CD4-positive, alpha-beta T cell treated with Interleukin-4 for 1 hour (primary cell): ENCODE measurements at regions not wholly inside any gene's neighbourhood (a gene's known extent, or its start where the extent isn't known, plus 50 kb on each side); places are given as distances from the start of the nearest gene placed in this dataset.
"Not testable (repeated sequence)": the region's sequence is repeated elsewhere in the genome, so short reads cannot be mapped to it uniquely, and the experiment has no call there.

Source experiments
- DNase-seq, 2 donors: peaks; one replicate each; pipeline ENCODE4 v3.0.0-alpha.2; 2020 to 2022

GRCh38 chr11:90593099-90593498, 370.2 kb upstream of the CHORDC1 start:
- DNase-seq: no peak

DNA sequence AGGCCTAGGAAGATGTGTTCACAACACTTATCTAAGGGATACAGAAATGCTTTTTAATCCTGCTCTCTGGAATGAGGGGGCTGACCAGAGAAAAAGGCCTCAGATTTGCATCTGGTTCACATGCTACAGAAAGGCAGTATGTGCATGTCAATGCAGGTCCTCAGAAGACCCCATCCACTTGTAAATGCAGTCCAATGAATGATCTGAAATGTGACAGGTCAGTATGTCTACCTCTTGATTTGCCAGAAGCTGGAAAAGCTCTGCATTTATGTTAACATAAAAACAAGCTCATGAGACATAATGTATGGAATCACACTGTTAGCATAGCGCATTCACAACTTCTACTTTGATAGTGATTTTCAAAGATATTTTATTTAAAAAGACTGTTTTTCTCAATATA, 367.4 kb upstream of the CHORDC1 start:
- no peak for DNase-seq

DNA sequence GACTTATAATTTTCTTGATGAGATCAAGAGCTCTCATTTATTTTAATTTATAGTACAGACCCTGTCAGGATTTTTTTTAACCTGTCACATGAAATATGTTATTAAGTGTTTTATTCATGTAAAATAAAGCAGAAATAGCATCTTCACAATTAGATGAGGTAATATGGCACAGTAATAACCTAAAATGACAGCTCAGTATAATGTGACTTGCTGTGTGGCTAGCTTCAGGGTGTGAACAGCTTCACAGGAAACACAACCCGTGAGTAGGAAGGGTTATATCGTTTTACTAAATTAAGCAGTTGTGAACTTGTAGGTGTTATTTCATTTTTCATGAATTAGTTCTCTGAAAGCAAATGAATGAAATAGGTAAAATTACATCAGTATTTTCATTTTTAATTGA, 366.9 kb upstream of the CHORDC1 start:
- DNase-seq: no peak

DNA sequence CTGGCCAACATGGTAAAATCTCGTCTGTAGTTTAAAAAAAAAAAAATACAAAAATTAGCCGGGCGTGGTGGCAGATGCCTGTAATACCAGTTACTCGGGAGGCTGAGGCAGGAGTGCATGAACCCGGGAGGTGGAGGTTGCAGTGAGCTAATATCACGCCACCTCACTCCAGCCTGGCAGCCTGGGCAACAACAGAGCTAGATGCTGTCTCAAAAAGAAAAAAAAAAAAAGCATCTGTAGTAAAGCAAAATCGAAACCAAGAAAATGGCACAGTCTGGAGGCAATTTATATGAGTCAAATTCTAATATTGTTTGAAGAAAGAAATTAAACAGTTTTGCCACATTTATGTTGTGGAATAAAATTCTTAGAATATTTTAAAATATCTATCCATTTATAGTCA, 365.0 kb upstream of the CHORDC1 start:
- no peak for DNase-seq

DNA sequence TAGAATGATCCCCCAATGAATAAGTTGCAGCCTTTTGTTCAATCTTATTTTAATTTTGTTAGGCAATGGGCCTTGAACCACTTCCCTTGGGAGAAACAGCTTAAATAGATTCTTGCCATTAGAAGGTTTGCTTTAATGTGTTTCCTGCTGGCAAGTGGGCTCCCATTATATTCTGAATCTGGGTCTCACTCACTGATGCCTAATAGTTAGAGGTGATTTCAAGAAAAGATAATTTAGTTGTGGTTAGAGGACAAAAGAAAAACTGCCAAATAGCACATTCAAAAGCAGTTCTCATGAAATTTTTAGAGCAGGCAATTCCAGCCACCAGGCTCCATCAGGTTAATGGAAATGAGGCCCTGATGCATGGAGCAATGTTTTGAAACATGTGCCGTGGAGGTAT, 362.6 kb upstream of the CHORDC1 start:
- DNase-seq: no peak

GRCh38 chr11:90582999-90583398, 360.1 kb upstream of the CHORDC1 start:
- DNase-seq: not testable (repeated sequence)

DNA sequence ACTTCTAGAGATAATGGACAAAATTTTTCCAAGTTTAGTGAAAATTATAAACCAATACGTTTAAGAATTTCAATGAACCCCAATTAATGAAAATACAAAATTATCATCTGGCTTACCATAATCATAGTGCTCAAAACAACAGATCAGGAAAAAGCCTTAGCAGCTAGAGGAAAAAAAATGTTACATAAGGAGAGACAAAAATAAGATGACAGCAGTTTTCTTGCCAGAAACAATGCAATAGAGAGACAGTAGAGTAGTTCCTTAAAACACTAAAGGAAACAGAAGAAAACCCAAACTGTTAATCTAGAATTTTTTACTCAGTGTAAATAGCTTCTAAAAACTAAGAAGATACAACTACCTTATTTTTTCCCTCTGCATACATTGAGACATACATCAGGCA, 341.7 kb upstream of the CHORDC1 start:
- DNase-seq: no peak

DNA sequence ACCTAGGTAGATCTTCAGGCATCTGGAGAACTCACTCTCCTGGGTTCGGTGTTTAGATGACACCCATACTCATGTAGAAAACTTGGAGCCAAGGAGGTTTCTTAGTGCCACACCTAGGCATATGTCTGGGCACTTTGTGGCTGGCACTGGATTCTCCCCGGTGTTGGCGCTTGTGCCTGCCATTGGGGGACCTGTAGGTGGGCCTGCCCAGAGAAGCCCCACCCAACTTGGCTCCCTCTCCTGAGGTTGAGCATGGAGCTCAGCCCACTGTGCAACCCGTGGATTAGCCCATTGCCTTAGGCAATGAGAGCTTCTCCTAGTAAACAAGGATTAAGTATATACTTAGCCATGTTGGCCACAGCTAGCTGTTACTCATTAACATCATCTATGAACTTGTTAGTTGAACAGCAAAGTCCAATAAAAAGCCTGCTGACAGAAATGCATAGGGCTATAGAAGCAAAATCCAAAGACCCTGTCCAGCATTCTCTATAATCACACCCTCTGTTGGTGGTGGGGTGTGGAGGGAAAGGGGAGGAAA, 335.5 kb upstream of the CHORDC1 start:
- DNase-seq: no peak

DNA sequence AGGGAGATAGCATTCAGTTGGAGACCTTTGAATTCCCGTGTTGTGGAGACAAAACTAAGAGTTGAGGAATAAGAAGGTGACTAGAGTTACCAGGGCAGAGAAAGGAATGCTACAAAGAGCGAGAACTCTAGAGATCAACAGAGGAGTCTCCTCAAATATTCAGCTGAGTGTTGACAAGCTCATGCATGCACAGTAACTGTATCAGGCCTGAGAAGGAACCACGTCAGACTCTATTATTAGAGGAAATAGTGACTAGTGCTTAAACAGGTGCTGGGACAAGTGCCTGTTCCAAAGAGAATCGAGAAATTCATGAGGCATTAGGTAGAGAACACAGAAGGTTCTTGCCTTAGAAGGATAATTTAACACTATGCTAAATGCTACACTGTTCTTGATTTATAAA, 333.8 kb upstream of the CHORDC1 start:
- no peak for DNase-seq

DNA sequence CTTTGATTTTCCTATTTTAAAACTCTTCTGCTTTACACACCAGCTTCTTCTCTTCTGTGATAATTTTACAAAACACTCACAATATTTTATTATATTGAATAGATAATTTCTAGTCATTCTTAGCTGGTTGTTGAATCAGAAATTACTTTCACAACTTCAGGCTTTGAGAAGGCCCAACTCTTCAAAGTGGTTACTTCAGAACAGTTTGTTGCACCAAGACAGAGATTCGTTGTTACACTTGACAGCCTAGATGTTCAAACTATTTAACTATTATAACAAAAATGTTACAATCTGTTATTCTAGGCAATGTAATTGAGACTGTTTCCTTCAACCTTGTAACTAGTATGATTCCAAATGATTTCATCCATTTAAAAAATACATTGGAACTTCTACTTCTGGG, 333.2 kb upstream of the CHORDC1 start:
- no peak for DNase-seq

GRCh38 chr11:90555477-90555876, 332.6 kb upstream of the CHORDC1 start:
- no peak for DNase-seq

DNA sequence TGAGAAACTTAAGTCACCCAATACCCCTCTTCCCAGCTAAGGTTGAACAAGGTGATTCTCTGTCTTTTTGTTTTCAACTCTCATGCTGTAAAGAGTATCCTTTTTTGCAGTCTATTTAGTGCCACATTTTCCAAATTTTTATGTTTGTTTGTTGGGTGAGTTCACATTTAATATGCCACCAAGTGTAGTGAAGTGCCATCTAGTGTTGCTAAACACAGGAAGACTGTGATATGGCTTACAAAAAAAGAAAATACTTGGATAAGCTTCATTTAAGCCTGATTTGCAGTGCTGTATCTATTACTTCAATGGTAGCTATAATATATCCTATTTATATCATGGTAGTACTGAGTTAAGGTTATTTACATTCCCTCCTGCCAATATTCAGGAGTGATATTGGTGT, 319.2 kb upstream of the CHORDC1 start:
- DNase-seq: no peak

GRCh38 chr11:90536301-90536700, 313.5 kb upstream of the CHORDC1 start:
- DNase-seq: no peak

DNA sequence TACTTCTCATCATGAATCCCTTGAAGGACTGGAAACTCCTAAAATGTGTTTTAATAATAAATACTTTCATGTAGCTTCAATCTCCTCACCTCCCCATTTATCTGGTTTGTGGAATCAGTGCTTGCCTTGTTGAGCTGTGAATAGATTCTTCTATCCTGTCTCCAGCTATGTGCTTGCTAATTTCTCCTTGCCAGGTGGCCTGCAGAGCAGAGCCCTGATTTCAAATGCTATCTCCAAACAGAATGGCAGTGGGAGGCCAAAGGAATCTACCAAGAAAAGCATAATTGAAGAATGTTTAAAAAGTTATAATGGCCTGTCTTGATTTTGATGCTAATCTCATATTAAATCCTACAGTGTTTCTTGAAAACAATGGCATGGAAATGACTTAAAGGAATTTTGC, 309.3 kb upstream of the CHORDC1 start:
- no peak for DNase-seq

GRCh38 chr11:90531001-90531400, 308.2 kb upstream of the CHORDC1 start:
- DNase-seq: no peak

DNA sequence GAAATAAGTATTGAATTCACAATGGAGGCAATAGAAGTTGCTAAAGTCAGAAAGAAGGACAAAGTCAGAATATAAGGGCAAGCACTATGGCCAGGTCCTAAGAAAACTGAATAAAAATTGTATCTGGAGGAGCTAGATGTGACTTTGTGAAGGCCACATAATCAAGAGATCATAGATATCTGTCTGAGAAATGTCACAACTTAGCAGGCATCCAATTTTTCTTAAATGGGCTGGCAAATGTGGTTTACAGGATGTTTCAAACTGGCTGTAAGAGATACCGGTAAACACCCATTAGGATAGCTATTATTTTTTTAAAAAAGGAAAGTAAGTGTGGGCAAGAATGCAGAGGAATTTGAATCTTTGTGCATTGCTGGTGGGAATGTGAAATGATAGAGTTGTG, 303.1 kb upstream of the CHORDC1 start:
- no peak for DNase-seq

DNA sequence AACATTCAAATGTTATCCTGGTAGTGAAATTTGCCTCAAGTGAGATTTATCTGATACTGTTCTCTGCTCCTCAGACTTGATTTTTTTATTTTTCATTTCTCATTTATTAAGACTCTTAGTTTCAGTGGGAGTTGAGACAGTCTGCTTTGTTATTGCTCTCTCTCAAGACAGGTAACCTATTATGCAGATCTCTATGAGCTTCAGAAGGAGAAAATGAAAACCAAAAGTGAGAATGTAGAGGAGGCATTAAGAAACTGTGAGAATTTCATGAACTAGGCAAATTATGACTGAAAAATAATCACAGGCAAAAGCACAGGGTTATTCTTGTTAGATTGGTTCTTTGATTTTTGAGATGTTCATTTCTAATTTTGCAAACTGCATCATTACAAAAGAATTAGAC, 290.0 kb upstream of the CHORDC1 start:
- no peak for DNase-seq

DNA sequence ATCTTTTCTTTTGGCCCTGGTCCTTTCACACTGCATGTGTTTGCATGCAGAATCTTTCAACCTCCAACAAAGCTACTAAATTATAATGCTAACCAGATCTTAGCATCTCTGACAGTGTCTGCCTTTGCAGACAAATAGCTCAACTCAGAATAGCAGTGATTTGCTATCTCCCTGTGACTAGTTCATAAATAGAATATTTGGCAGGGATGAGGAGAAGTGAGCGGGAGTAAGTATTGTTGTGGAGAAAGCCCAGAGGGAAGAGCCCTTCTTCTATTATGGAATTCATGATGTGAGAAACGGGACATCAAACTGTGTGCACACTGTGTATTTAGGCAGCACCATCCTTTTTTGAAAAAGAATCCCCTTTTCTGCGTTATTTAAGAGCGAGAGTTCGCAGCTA, 288.0 kb upstream of the CHORDC1 start:
- DNase-seq: no peak

DNA sequence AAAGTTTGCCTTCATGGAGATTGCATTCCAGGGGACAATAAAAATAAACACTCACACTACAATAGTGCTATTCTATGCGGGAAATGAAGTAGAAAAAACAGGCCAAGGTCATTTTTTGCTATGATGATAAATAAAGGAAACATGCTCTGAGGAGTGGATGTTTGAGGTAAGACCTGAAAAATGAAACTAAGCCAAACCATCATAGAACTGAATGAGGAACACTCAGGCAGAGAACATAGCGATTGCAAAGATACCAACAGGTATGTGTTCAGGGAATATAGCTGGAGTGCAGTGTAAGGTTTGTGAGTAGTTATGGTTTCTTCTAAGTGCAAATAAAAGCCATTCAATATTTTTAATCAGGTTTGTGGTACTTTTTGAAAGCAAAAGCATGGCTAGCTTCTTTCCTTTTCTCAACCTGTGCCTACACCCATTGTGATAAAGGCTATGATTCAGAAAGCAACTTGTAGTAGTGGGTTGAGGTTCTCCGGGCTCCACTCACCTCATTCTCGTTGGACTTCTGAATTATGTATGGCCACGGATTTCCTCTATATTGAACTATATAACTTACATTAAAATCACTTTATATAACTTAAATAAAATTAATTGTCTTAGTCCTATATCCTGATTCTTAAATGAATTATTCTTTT, 278.2 kb upstream of the CHORDC1 start:
- no peak for DNase-seq

DNA sequence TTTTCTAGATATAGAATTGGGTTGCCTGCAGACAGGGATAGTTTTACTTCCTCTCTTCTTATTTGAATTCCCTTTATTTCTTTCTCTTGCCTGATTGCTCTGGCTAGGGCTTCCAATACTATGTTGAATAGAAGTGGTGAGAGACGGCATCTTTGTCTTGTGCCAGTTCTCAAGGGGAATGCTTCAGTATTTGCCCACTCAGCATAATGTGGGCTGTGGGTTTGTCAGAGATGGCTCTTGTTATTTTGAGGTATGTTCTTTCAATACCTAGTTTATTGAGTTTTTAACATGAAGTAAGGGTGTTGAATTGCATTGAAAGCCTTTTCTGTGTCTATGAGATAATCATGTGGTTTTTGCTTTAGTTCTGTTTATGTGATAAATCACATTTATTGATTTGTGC, 273.9 kb upstream of the CHORDC1 start:
- DNase-seq: no peak

DNA sequence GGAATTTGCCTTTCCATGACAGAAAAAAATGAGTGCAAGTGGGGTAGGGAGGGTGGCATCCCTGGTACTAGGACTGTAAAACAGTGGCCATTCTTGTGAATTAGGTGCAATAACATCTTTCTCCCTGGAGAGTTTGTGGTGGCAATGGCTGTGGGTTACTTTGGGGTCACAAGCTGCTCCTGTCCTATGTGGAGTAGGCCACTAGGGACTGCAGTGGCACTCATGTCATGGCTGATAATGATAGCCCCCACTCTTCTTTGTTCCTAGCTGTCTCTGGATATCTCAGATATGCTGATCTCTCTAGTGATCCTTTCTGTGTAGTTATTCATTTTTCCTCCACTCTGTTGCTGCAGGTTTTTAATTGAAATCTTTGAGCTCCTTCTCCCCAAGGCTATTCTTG, 270.5 kb upstream of the CHORDC1 start:
- no peak for DNase-seq

GRCh38 chr11:90491466-90491865, 268.6 kb upstream of the CHORDC1 start:
- no peak for DNase-seq

DNA sequence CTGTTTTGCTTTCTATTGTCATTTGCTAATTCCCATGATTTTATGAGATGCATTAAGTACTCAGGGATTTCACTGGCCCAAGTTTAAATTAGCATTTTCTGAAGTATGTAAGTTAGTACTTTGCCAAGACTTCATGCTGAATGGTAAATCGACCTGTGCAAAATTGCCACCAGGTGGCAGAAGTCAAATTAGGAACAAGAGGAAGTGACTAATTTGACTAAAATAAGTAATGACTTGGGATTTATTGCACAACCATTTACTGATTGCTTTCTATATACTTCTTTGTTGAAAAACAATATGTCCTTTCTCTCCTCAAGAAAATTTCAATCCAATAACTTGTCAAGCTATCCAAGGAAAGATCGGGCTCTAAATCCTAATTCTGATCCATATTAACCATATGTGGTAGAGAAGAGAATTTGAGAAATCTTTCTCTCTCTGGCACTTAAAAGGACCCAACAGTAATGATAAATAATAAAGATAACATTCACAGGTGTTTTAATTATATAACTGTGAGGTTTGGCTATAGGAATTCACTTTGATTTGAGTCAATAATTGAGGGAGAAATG, 253.7 kb upstream of the CHORDC1 start:
- DNase-seq: no peak

DNA sequence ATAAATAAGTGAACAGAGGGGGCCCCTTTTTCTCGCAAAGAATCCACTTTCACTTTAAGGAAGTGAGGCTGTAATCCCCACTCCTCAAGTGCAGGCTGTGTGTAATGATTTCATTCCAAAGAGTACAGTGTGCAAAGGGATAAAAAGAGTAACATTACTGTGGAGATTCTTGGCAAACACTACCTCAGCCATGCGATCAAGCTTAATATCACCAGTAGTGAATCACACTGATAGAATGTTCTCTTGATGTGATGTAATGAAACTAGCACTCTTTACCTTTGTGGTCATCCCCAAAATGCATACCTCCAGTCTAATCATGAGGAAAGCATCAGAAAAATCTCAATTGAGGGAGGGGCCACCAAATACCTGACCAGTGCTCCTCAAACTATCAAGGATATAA, 246.1 kb upstream of the CHORDC1 start:
- no peak for DNase-seq

GRCh38 chr11:90465553-90465952, 242.7 kb upstream of the CHORDC1 start:
- DNase-seq: no peak
